ENCODE measurements at regions not wholly inside any gene's neighbourhood (a gene's known extent, or its start where the extent isn't known, plus 50 kb on each side); places are given as distances from the start of the nearest gene placed in this dataset.
A peak's percentile ranks its signal among the peaks of the same experiment; 100 is the strongest.
"Not testable (repeated sequence)": the region's sequence is repeated elsewhere in the genome, so short reads cannot be mapped to it uniquely, and the experiment has no call there.

- no peak for FAIRE-seq
- DNase-seq (ENCODE audit: insufficient read length) = no peak
- no peak for TF ChIP-seq POLR2AphosphoS5 (IDR thresholded peaks at IDR 0.05; ENCODE audit: low read depth, low read length)
- TF ChIP-seq POLR2A (IDR thresholded peaks at IDR 0.05; ENCODE audit: low read depth, low read length) = no peak
- TF ChIP-seq TAF1 (IDR thresholded peaks at IDR 0.05; ENCODE audit: borderline replicate concordance, low read depth, low read length) = no peak
Measured at GRCh38 chr12:46550266-46550879, 177.8 kb upstream of the SLC38A2 start.

GRCh38 chr12:46549527-46550265 lies 177.1 kb upstream of the SLC38A2 start:
- FAIRE-seq = no peak
- DNase-seq (ENCODE audit: insufficient read length) = no peak
- TF ChIP-seq POLR2A (IDR thresholded peaks at IDR 0.05; ENCODE audit: low read depth, low read length) (no peak), TAF1 (IDR thresholded peaks at IDR 0.05; ENCODE audit: borderline replicate concordance, low read depth, low read length) (no peak), POLR2AphosphoS5 (IDR thresholded peaks at IDR 0.05; ENCODE audit: low read depth, low read length) (no peak)

- DNase-seq (ENCODE audit: insufficient read length) (no peak), FAIRE-seq (no peak)
- TF ChIP-seq POLR2A (IDR thresholded peaks at IDR 0.05; ENCODE audit: low read depth, low read length) (no peak), TAF1 (IDR thresholded peaks at IDR 0.05; ENCODE audit: borderline replicate concordance, low read depth, low read length) (no peak), POLR2AphosphoS5 (IDR thresholded peaks at IDR 0.05; ENCODE audit: low read depth, low read length) (no peak)
Measured at GRCh38 chr12:46548605-46549071, 176.1 kb upstream of the SLC38A2 start.

- no peak for TF ChIP-seq POLR2A (IDR thresholded peaks at IDR 0.05; ENCODE audit: low read depth, low read length)
- no peak for TF ChIP-seq POLR2AphosphoS5 (IDR thresholded peaks at IDR 0.05; ENCODE audit: low read depth, low read length)
- no peak for TF ChIP-seq TAF1 (IDR thresholded peaks at IDR 0.05; ENCODE audit: borderline replicate concordance, low read depth, low read length)
- DNase-seq (ENCODE audit: insufficient read length) (no peak), FAIRE-seq (no peak)
Measured at GRCh38 chr12:46547421-46548354, 175.1 kb upstream of the SLC38A2 start.

- no peak for TF ChIP-seq POLR2AphosphoS5 (IDR thresholded peaks at IDR 0.05; ENCODE audit: low read depth, low read length)
- no peak for TF ChIP-seq POLR2A (IDR thresholded peaks at IDR 0.05; ENCODE audit: low read depth, low read length)
- TF ChIP-seq TAF1 (IDR thresholded peaks at IDR 0.05; ENCODE audit: borderline replicate concordance, low read depth, low read length) = no peak
- FAIRE-seq = no peak
- DNase-seq (ENCODE audit: insufficient read length) = peak; percentile 24
Measured at GRCh38 chr12:46546634-46547273, 174.2 kb upstream of the SLC38A2 start.

- not testable (repeated sequence) for FAIRE-seq; DNase-seq (ENCODE audit: insufficient read length)
Measured at GRCh38 chr12:46543378-46543795, 170.8 kb upstream of the SLC38A2 start.

GRCh38 chr12:46538976-46539375 lies 166.4 kb upstream of the SLC38A2 start:
- FAIRE-seq = no peak
- TF ChIP-seq POLR2AphosphoS5 (IDR thresholded peaks at IDR 0.05; ENCODE audit: low read depth, low read length) (no peak), TAF1 (IDR thresholded peaks at IDR 0.05; ENCODE audit: borderline replicate concordance, low read depth, low read length) (no peak), POLR2A (IDR thresholded peaks at IDR 0.05; ENCODE audit: low read depth, low read length) (no peak)
- no peak for DNase-seq (ENCODE audit: insufficient read length)

GRCh38 chr12:46537387-46537955 lies 164.9 kb upstream of the SLC38A2 start:
- FAIRE-seq (no peak), DNase-seq (ENCODE audit: insufficient read length) (no peak)
- TF ChIP-seq POLR2AphosphoS5 (IDR thresholded peaks at IDR 0.05; ENCODE audit: low read depth, low read length) (no peak), TAF1 (IDR thresholded peaks at IDR 0.05; ENCODE audit: borderline replicate concordance, low read depth, low read length) (no peak), POLR2A (IDR thresholded peaks at IDR 0.05; ENCODE audit: low read depth, low read length) (no peak)

- not testable (repeated sequence) for FAIRE-seq; DNase-seq (ENCODE audit: insufficient read length)
Measured at GRCh38 chr12:46536316-46536715, 163.7 kb upstream of the SLC38A2 start.

- TF ChIP-seq TAF1 (IDR thresholded peaks at IDR 0.05; ENCODE audit: borderline replicate concordance, low read depth, low read length) = no peak
- no peak for TF ChIP-seq POLR2AphosphoS5 (IDR thresholded peaks at IDR 0.05; ENCODE audit: low read depth, low read length)
- TF ChIP-seq POLR2A (IDR thresholded peaks at IDR 0.05; ENCODE audit: low read depth, low read length) = no peak
- no peak for FAIRE-seq
- DNase-seq (ENCODE audit: insufficient read length) = no peak
Measured at GRCh38 chr12:46535907-46536306, 163.3 kb upstream of the SLC38A2 start.

- FAIRE-seq (no peak), DNase-seq (ENCODE audit: insufficient read length) (no peak)
- TF ChIP-seq TAF1 (IDR thresholded peaks at IDR 0.05; ENCODE audit: borderline replicate concordance, low read depth, low read length) (no peak), POLR2A (IDR thresholded peaks at IDR 0.05; ENCODE audit: low read depth, low read length) (no peak), POLR2AphosphoS5 (IDR thresholded peaks at IDR 0.05; ENCODE audit: low read depth, low read length) (no peak)
Measured at GRCh38 chr12:46535376-46535775, 162.8 kb upstream of the SLC38A2 start.

Data from GM12892 (cell line).